T47D (cell line): ENCODE measurements at regions not wholly inside any gene's neighbourhood (a gene's known extent, or its start where the extent isn't known, plus 50 kb on each side); places are given as distances from the start of the nearest gene placed in this dataset.
"Not testable (repeated sequence)": the region's sequence is repeated elsewhere in the genome, so short reads cannot be mapped to it uniquely, and the experiment has no call there.

Source experiments
- DNase-seq, 2 experiments: peaks; one replicate each; pipeline versions ENCODE4 v3.0.0 to v3.0.0-alpha.2; 2011 to 2012; ENCODE audit warnings: low read depth in 1 of 2, low spot score in 1 of 2
- JUND ChIP-seq: IDR thresholded peaks from 2 replicates; pipeline ENCODE4 v1.6.1; 2012; ENCODE audit warnings: low read depth
- in situ Hi-C: cut with HindIII; loops from 2 replicates; pipeline ENCODE4 v1.10.0; 2016; ENCODE audit warnings: low sequenced_read_pairs, low pct_unique_long_range_greater_than_20kb

DNA sequence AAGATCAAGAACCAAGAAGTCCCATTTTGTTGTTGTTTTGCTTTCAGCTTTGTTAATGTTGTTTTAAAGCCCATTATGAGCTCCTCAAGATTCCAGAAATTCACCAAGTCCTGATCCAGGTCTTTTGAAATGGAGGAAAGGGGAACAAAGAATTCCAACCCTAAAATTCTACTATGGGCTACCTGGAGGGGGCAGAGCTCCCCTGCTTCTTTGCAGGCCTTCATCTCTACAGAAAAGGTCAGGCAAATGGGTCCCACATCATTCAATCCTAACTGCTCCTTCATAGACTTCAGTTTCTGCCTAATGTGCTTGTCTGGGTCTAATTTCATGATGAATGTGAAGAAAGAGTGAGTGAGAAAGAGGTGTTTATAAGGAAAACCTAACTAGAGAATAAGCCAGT, 375.5 kb downstream of the TOX3 start:
- TF ChIP-seq JUND: no peak
- in situ Hi-C loops: no loop called here
- no peak for DNase-seq

DNA sequence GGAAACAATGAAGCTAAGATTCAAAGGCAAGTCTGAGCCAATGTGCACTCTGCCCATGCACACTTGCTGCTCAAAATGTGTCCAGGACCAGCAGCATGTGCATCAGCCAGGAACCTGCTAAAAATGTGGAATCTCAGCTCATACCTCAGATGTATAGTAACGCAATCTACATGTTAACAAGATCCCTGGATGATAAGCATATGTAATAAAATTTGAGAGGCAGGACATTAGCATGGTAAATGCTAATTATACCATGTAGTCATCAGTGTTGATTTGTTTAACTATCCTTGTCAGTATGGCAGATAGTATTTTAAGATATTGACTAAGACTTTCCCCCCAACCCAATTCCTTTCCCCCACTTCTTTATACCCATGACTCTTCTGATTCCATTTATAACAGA, 379.6 kb downstream of the TOX3 start:
- DNase-seq: no peak
- no peak for TF ChIP-seq JUND
- in situ Hi-C loops: no loop called here

DNA sequence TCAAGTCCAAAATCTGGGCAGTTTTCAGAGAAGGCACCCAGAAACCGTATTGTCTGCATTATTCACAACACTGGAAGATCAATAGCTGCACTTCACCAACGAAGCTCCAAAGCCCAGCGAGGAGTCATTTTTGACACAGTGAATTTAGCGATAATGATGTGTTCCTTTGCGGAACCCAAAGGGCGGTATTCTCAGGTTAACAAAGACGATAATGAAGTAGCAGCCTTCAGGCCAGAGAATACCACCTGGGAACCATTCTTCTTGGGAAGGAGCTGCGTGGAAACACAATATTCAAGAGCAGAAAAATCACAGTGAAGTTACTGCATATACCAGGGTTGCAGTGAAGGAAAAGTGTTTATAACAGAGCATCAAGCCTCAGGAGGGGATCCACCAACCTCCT, 381.0 kb downstream of the TOX3 start:
- in situ Hi-C loops: no loop called here
- DNase-seq: no peak
- no peak for TF ChIP-seq JUND

DNA sequence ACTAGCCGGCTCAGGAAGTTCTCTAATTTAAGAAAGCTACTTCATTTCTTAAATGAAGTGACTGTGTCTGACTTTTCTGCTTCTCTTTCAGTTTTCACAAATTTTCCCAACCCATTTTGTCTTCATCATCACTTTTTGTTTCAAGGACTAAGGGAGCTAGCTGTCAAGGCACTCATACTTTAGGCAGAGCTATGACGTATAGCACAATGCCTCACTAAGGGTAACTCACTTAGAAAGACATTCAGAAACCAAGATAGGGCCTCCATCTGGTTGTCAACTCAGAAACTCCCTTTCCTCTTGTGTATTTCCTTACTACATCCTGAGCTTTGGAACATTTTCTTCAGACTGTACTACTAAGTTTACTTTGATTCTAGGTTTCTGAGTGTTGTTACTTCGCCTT, 397.9 kb downstream of the TOX3 start:
- no peak for DNase-seq
- no peak for TF ChIP-seq JUND
- in situ Hi-C loops: no loop called here

DNA sequence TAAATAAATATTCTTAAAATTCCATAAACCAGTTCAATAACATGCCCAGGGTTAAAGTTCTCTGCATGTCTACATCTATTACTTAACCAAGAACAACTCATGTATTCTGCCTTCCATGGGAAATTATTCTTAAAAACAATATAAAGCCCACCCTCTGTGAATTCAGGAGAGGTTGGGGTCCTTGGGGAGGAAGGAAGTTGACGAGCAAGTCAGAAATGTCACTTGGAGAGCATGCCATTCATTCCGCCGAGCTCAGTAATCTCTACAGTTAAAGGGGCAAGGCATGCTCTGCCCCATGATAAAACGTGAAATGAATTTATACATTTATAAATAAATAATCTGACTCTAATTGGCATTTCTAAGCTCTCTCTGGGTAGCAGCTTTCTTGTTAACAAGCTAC, 405.1 kb downstream of the TOX3 start:
- in situ Hi-C loops: no loop called here
- no peak for TF ChIP-seq JUND
- no peak for DNase-seq

DNA sequence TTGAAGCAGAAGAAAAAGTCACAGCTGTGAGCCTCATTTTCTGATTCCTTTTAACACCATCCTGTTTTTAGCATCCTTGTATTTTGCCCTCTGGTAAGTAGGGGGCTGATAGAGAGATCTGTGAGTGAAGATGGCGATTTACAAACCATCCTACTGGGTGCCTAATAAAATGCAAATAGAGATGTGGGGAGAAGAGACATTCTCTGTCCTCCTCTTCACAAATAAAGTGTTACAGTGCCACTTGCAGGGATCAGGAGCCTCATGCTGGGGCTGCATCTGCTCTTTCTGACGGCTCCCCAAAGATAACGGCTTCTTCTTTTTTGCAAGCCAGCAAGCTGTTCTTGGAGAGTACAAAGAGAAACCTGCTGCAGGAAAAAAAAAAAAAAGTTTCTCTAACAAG, 418.6 kb downstream of the TOX3 start:
- no peak for TF ChIP-seq JUND
- in situ Hi-C loops: no loop called here
- no peak for DNase-seq

DNA sequence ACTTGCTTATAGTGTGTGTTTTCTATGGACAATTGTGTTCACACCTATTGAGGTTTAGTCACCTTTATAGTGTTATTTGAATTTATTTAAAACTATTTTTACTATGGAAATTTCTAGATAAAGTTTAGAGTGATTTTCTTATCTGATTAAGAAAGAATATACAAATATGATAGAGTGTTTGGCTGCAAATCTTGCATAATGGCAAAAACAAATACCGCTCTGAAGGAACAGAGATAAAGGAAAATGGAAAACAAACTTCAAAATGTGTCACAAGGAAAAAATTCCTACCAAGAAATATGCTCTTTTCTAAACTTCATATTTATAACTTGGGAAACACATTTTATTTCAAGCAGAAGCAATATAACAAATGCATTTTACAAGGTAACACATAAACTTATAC, 423.1 kb downstream of the TOX3 start:
- in situ Hi-C loops: no loop called here
- TF ChIP-seq JUND: no peak
- no peak for DNase-seq

DNA sequence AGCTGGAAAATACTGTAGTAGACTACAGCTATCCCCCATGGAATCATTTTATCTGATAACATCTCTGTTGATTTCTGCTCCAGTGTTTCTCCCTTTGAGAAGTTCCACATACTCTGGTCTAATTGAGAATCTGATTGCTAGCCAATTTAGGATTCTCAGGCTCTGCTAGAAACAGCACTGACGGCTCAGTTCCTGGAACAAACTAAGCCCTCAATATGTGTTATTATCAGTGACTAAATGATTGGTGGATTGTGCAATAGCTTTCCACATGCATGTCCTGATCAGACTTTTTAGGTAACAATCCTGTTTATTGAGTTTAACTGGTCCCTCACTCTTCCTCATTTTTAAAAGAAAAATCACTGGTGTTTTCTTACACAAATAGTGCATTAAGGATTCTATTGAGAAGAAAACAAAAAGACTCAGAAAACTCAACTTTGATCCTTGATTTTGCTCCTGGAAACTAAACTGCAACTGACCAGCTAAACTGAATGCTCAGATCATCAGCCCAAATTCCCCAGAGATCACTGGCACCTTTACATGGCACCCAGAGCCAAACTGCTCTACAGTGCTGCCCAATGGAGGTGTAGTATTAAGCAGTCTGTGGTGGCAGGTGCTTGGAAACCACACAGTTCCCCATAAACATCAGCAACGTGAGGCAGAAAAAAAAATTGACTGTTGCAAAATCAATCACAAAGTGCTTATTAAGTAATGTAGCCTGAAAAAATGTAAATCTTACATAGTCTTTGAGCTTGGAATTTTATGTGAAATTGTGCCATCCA, 423.7 kb downstream of the TOX3 start:
- in situ Hi-C loops: no loop called here
- no peak for DNase-seq
- TF ChIP-seq JUND: no peak

DNA sequence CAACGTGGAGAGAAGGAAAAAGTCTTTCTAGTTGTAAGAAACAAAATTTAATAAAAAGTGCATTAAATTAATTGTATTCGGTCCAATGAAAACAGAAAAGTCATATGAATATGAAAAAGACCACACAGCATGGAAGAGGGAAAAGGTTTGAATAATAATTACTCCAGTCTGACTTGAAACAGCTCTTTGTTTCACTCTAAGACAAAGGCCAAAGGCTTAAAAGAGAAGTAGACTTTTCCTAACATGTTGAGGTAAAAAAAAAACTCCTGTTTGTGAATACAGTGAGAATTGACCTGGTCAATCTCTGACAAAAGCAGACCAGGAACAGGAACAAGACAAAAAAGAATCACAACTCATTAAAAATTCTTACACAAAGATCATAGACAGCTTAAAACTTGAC, 429.8 kb downstream of the TOX3 start:
- DNase-seq: no peak
- in situ Hi-C loops: no loop called here
- TF ChIP-seq JUND: no peak

DNA sequence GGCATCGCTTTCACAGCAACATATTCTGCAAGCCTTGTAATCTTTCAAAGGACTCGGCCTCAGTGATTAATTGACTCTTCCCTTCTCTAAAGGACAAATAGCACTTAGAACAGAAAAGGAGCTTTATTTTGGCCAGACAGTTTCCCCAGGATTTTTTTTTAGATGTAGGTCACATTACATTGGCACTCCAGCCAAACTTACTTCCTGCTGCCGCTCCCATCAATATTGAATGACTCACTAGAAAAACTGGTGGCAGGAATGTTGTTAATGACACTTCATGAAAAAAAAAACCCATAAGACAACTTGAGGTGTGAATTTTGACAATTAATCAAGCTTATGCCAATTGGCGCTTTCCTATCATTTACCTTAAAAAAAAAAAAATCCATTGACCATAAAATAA, 432.6 kb downstream of the TOX3 start:
- in situ Hi-C loops: no loop called here
- DNase-seq: no peak
- TF ChIP-seq JUND: no peak

DNA sequence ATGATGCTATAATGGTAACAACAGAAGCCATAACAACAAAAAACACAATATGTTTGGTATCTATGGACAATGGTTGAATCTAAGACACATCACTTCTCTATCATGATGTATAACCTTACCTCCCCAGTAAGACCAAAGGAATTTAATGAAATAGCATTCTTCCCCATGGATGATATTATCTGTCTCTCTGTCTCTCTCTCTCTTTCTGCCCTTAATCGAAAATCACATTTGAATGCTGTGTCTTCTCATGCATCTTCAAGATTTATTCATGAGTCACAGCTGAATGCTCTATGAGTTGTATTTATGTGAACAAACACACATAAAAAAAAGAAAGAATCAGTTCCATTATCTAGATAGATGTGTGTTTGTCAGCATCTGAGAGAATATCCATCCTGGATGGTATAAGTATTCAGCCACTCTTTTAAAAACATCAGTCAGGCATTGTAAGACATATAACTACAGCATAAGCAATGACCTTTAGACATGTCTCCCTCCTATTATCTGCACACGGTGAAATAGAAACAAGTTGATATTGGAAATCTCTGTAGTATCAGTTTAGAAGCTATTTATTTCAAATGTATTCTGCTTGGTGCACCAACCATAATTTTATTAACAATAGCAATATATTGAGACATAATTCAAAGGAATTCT, 433.3 kb downstream of the TOX3 start:
- TF ChIP-seq JUND: no peak
- no peak for DNase-seq
- in situ Hi-C loops: no loop called here

DNA sequence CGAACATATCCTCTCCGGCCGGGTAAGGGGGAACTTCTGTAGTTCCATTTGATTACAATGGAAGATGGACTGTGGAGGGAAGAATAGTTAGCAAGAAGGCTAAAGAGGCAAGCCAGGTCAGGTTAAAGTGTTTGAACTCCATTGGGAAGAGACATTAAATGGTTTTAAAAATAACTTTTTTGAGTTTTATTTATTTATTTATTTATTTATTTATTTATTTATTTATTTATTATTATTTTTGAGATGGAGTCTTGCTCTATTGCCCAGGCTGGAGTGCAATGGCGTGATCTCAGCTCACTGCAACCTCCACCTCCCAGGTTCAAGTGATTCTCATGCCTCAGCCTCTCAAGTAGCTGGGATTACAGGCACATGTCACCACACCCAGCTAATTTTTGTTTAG, 441.9 kb downstream of the TOX3 start:
- DNase-seq, in situ Hi-C loops: not testable (repeated sequence)

DNA sequence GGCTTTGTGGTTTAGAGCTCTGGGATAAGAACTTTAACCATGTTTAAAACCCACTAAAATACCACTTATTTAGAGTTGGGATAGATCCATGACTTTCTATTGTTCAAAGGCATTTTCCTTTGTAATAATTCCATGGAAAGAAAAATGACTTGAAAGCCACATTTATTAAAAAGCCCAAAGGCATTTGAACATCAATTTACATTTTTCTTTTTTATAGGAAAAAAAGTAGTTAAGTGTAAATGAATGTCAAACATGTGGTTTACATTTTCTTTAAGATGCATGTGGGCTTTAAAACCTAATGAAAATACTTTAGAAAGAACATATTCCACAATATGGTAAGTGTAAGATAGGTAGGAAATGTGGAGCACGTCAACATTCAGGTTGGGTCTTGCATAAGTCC, 443.2 kb downstream of the TOX3 start:
- TF ChIP-seq JUND: no peak
- in situ Hi-C loops: no loop called here
- no peak for DNase-seq

DNA sequence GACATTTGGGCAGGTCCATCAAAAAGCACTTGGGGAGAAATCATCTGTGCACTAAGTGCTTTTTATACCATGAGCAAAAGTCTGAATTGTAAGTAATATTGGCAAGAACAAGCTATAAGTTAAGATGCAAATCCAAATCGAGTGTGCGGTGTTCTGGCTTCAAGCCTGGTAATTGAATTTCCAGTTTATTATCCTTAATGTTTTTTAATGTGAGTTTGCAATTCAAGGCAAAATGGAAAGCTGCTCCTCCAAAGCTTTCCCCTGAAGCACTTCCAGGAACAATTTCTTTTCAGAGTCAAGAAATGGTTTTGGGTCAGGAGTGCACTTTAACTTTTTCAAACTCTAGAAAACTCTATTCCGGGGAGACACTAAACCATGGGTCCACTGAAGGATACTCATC, 445.7 kb downstream of the TOX3 start:
- TF ChIP-seq JUND: no peak
- DNase-seq: no peak
- in situ Hi-C loops: no loop called here
